ENCODE measurements at regions not wholly inside any gene's neighbourhood (a gene's known extent, or its start where the extent isn't known, plus 50 kb on each side); places are given as distances from the start of the nearest gene placed in this dataset.

DNA sequence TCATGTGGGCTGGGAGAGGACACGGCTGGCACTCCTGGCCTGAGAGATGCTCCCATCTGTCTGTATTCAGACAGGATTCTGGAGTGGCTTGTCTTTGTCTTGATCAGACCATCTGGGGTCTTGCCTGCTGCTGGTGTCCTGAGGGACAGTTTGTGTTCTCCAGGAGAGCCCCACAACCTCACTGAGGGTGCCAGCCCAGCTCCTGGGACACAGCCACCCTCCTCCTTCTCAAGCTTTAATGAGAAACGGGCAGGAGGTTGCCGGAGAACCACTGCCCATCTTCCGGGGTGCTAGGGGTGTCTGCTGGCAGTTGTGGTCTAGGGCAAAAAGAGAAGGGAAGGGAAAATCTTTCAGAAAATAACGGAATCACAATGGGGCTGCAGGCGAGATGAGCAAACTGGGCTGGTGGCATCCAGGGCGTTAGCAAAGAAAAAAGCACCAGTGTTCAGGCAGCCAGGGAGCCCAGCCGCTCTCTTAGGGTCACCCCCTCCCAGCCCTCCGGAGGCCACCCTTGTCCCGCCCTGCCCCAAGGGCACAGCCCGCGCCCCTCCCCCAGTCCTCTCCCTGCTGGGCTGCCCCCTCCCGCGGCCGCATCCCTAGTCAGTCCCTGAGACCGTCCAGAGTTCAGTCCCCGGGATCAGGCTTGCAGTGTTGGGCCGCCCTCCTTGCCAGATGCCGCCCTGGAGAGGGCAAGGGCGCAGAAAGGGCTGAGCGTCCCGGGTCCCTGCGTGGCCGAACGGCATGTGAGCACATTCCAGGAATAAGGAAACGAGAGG lies 824.7 kb downstream of the KCNJ18 start:
- TF ChIP-seq, protein P1, sequence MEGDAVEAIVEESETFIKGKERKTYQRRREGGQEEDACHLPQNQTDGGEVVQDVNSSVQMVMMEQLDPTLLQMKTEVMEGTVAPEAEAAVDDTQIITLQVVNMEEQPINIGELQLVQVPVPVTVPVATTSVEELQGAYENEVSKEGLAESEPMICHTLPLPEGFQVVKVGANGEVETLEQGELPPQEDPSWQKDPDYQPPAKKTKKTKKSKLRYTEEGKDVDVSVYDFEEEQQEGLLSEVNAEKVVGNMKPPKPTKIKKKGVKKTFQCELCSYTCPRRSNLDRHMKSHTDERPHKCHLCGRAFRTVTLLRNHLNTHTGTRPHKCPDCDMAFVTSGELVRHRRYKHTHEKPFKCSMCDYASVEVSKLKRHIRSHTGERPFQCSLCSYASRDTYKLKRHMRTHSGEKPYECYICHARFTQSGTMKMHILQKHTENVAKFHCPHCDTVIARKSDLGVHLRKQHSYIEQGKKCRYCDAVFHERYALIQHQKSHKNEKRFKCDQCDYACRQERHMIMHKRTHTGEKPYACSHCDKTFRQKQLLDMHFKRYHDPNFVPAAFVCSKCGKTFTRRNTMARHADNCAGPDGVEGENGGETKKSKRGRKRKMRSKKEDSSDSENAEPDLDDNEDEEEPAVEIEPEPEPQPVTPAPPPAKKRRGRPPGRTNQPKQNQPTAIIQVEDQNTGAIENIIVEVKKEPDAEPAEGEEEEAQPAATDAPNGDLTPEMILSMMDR (conservative IDR thresholded peaks at IDR 0.05), result no peak
- no peak for TF ChIP-seq EZH2 (IDR thresholded peaks at IDR 0.05; ENCODE audit: low read depth)
